Breast epithelium (tissue), 4 donors: ENCODE measurements at regions not wholly inside any gene's neighbourhood (a gene's known extent, or its start where the extent isn't known, plus 50 kb on each side); places are given as distances from the start of the nearest gene placed in this dataset.
"Not testable (repeated sequence)": the region's sequence is repeated elsewhere in the genome, so short reads cannot be mapped to it uniquely, and the experiment has no call there.

Experiments used
- DNase-seq, 2 donors: peaks; one replicate each; pipeline ENCODE4 v3.0.0-alpha.2; 2019; ENCODE audit warnings: low spot score in 2 of 2
- H3K27ac ChIP-seq, 2 donors: fragments of 200-600 bp; sonication (generic) in 1 of 2; one replicate each; pipeline ENCODE4 v1.5.1; 2016 to 2019; ENCODE audit warnings: mild to moderate bottlenecking in 1 of 2
- H3K27me3 ChIP-seq, 2 donors: fragments of 200-600 bp; sonication (generic) in 1 of 2; one replicate each; pipeline versions ENCODE4 v1.5.1 to v1.6.0; 2017 to 2019; ENCODE audit warnings: control low read depth in 1 of 2, mild to moderate bottlenecking in 1 of 2
- H3K36me3 ChIP-seq: fragments of 200-600 bp; one replicate; pipeline ENCODE4 v1.5.1; 2019
- H3K4me1 ChIP-seq, 2 donors: fragments of 200-600 bp; sonication (generic); one replicate each; pipeline ENCODE4 v1.5.1; 2016 to 2019; ENCODE audit warnings: control low read depth in 1 of 2
- H3K4me3 ChIP-seq, 3 donors: fragments of 200-600 bp; sonication (generic); 1 replicate in 2 of 3; 2 replicates in 1 of 3; pipeline ENCODE4 v1.5.1; 2016 to 2019; ENCODE audit warnings: mild to moderate bottlenecking in 3 of 3, moderate library complexity in 2 of 3
- H3K9me3 ChIP-seq, 2 donors: fragments of 200-600 bp; sonication (generic) in 1 of 2; one replicate each; pipeline ENCODE4 v1.5.1; 2016 to 2019; ENCODE audit warnings: control low read depth in 1 of 2
- POLR2A ChIP-seq: fragments of 450-650 bp; IDR thresholded peaks from one replicate; pipeline ENCODE4 v1.6.1; 2016; ENCODE audit warnings: antibody characterized with exemption, mild to moderate bottlenecking, moderate library complexity
- POLR2AphosphoS5 ChIP-seq, 3 donors: sonication (generic); formaldehyde crosslinking; IDR thresholded peaks; one replicate each; pipeline ENCODE4 v1.6.1; 2017; ENCODE audit warnings: antibody characterized with exemption in 3 of 3
- intact Hi-C: fragments of 100-400 bp; cut with DNase I; formaldehyde crosslinking; loops from one replicate; pipeline ENCODE4 v1.15.1; 2023; ENCODE audit warnings: low total_unique reads
- TF ChIP-seq, protein P1 (sequence below), 3 donors: fragments of 450-650 bp; IDR thresholded peaks; one replicate each; pipeline ENCODE4 v1.5.1; 2016 to 2017; ENCODE audit warnings: antibody characterized with exemption in 3 of 3, mild to moderate bottlenecking in 3 of 3, moderate library complexity in 3 of 3

DNA sequence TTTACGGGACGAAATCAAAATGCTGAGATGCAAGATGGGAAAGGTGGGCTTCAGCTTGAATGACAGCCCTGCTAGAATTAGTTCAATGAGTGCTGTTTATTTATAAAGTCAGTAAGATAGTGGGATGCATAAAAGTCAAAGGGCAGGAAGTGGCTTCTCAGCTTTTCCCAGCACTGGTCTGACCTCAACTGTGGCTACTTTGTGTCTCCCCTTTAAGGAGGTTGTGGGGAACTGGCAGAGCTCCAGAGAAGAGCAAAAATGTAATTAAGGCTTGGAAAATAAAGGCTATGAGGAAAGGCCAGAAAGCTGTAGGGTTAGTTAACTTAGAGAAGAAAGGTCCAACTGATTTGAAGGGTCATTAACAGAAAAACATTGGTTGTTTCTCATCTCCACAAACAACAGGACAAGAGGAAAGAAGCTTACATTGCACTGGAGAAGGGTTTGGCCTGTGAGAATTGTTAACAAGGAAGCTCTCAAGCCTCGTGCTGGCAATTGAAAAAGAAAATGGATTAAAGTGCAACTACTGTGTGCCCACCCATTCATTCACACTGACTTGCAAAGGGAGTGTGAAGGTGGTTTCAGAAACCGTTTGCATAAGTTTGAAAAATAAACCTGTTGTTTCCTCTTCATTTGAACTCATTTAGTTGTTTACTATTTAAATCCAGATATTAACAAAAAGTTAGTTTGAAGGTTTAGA is 68.8 kb upstream of the CD28 start:
- no peak overlapping the region for H3K4me3 ChIP-seq
- no peak for DNase-seq
- H3K36me3 ChIP-seq: no peaks in the 10 kb centered on the region
- no peaks in the 10 kb centered on the region for H3K9me3 ChIP-seq
- no peaks in the 10 kb centered on the region for H3K27me3 ChIP-seq
- H3K27ac ChIP-seq: peak overlapping the region; percentile 52 to 56
- TF ChIP-seq, protein P1, sequence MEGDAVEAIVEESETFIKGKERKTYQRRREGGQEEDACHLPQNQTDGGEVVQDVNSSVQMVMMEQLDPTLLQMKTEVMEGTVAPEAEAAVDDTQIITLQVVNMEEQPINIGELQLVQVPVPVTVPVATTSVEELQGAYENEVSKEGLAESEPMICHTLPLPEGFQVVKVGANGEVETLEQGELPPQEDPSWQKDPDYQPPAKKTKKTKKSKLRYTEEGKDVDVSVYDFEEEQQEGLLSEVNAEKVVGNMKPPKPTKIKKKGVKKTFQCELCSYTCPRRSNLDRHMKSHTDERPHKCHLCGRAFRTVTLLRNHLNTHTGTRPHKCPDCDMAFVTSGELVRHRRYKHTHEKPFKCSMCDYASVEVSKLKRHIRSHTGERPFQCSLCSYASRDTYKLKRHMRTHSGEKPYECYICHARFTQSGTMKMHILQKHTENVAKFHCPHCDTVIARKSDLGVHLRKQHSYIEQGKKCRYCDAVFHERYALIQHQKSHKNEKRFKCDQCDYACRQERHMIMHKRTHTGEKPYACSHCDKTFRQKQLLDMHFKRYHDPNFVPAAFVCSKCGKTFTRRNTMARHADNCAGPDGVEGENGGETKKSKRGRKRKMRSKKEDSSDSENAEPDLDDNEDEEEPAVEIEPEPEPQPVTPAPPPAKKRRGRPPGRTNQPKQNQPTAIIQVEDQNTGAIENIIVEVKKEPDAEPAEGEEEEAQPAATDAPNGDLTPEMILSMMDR (IDR thresholded peaks at IDR 0.05): no peak
- TF ChIP-seq POLR2A (no peak), POLR2AphosphoS5 (IDR thresholded peaks at IDR 0.05) (no peak)
- H3K4me1 ChIP-seq: no peaks in the 10 kb centered on the region
- intact Hi-C loops: no loop called here

DNA sequence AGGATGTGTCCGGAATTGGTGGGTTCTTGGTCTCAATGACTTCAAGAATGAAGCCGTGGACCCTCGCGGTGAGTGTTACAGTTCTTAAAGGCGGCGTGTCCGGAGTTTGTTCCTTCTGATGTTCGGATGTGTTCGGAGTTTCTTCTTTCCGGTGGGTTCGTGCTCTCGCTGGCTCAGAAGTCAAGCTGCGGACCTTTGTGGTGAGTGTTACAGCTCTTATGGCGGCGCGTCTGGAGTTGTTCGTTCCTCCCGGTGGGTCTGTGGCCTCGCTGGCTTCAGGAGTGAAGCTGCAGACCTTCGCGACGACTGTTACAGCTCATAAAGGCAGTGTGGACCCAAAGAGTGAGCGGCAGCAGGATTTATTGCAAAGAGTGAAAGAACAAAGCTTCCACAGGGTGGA is 64.6 kb upstream of the CD28 start:
- H3K36me3 ChIP-seq, DNase-seq, H3K9me3 ChIP-seq, H3K4me3 ChIP-seq, H3K27ac ChIP-seq, H3K27me3 ChIP-seq, intact Hi-C loops, H3K4me1 ChIP-seq: not testable (repeated sequence)

DNA sequence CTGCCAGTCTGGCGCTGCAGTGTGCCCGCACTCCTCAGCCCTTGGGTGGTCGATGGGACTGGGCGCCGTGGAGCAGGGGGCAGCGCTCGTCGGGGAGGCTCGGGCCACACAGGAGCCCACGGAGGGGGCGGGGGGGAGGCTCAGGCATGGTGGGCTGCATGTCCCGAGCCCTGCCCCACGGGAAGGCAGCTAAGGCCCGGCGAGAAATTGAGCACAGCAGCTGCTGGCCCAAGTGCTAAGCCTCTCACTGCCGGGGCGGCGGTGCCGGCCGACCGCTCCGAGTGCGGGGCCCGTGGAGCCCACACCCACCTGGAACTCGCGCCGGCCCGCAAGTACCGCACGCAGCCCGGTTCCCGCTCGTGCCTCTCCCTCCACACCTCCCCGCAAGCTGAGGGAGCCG is 63.6 kb upstream of the CD28 start:
- H3K9me3 ChIP-seq, H3K27me3 ChIP-seq, intact Hi-C loops, H3K36me3 ChIP-seq, DNase-seq, H3K4me1 ChIP-seq, H3K4me3 ChIP-seq, H3K27ac ChIP-seq: not testable (repeated sequence)

DNA sequence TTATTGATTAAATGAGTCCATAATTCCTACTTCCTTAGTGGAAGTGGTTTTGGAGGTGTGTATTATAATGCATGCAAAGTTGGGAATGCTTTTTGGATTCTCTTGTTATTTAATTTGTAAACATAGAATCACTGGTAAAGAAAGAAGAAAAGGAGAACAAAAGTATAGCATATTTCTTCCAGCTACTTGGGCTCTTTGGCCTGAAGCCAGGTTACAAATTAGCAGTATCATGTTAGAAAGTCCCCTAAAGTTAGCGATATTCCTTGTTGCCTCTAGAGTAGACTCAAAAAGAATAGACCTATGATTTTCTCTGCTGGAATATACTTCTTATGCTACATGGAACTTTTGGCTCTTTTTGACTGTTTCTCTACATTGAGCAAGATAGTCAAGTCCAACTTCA is 60.6 kb upstream of the CD28 start:
- intact Hi-C loops: no loop called here
- H3K4me3 ChIP-seq: no peak overlapping the region

DNA sequence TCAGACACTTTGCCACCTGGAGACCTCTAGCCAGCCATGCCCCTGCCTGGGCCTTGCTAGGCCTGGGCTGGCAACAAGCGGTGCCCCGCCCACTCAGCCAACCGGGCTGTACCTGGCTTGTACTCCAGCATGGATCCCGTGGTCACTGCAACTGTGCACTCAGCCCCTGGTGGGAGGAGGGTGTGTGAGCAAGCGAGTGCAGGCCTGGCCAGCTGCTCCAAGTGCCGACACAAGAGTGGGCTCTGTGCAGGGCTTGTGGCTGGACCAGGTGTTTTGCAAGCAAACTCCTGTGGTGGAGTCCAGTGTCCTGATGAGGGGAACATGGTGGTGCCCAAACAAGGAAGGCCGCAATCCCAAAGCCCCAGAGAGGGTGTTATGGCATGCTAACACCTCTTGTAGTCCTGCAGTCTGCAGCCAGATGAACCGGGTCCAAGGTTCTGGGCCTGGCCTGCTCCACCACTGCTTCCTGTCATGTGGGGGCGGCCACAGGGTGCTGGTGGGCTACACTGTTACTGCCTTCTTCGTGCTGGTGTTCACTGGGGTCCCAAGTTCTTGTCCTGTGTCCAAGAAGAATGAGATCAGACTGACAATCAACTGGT is 60.1 kb upstream of the CD28 start:
- intact Hi-C loops: no loop called here
- Histone ChIP-seq H3K4me1 (peaks cover 0 to 14% of the 10 kb centered on the region in 2 donors), H3K36me3 (no peaks in the 10 kb centered on the region), H3K9me3 (no peaks in the 10 kb centered on the region), H3K4me3 (no peak overlapping the region), H3K27me3 (no peaks in the 10 kb centered on the region), H3K27ac (peak overlapping the region; percentile 6 to 45)
- no peak for DNase-seq
- TF ChIP-seq POLR2A: no peak
- TF ChIP-seq POLR2AphosphoS5 (IDR thresholded peaks at IDR 0.05): no peak
- TF ChIP-seq, protein P1 (IDR thresholded peaks at IDR 0.05): no peak

More for the DNA sequence above, 60.6 kb upstream of the CD28 start:
- no peak for DNase-seq
- H3K27ac ChIP-seq: no peak overlapping the region
- no peaks in the 10 kb centered on the region for H3K36me3 ChIP-seq
- no peaks in the 10 kb centered on the region for H3K27me3 ChIP-seq
- no peak for TF ChIP-seq POLR2A
- H3K4me1 ChIP-seq: peaks cover 0 to 14% of the 10 kb centered on the region in 2 donors
- no peaks in the 10 kb centered on the region for H3K9me3 ChIP-seq

DNA sequence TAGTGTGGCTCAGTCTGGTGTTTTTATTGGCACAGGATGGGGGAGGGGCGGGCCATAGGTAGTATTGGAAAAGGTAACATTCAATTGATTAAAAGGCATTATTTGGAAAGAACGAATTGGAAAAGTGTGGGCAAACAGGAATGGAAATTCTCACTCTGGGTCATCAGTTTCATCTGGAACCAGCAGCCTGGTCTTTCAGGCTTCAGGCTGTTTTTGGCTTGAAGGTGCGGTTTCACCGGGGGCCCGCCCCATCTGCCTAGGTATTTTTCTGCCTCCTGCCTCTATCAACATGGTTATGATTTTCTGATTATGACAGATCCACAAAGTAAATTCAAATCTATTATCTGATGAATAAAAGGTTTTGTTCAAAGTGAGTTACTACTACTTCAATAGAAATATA is 59.5 kb upstream of the CD28 start:
- peak overlapping the region; percentile 6 to 45 for H3K27ac ChIP-seq
- no peaks in the 10 kb centered on the region for H3K36me3 ChIP-seq
- H3K4me1 ChIP-seq: peaks cover 0 to 14% of the 10 kb centered on the region in 2 donors
- intact Hi-C loops: no loop called here
- TF ChIP-seq POLR2A: no peak
- TF ChIP-seq POLR2AphosphoS5 (IDR thresholded peaks at IDR 0.05): no peak
- TF ChIP-seq, protein P1 (IDR thresholded peaks at IDR 0.05): no peak
- no peaks in the 10 kb centered on the region for H3K27me3 ChIP-seq
- DNase-seq: no peak
- no peak overlapping the region for H3K4me3 ChIP-seq
- no peaks in the 10 kb centered on the region for H3K9me3 ChIP-seq
